BE2C (cell line): ENCODE measurements at regions not wholly inside any gene's neighbourhood (a gene's known extent, or its start where the extent isn't known, plus 50 kb on each side); places are given as distances from the start of the nearest gene placed in this dataset.

ENCODE experiments used
- DNase-seq: peaks from one replicate; pipeline ENCODE4 v3.0.0-alpha.2; 2020
- H3K27me3 ChIP-seq: fragments of 250-450 bp; sonication (Bioruptor Pico); 2 replicates; pipeline ENCODE4 v1.5.1; 2020; ENCODE audit warnings: mild to moderate bottlenecking
- H3K36me3 ChIP-seq: fragments of 250-450 bp; sonication (Bioruptor Pico); 2 replicates; pipeline ENCODE4 v1.5.1; 2020; ENCODE audit warnings: mild to moderate bottlenecking
- H3K4me1 ChIP-seq: fragments of 250-450 bp; sonication (Bioruptor Pico); 2 replicates; pipeline ENCODE4 v1.5.1; 2020
- H3K4me3 ChIP-seq: 2 replicates; pipeline ENCODE4 v1.5.1; 2011; ENCODE audit warnings: low read depth, low read length
- H3K9me3 ChIP-seq: fragments of 250-450 bp; sonication (Bioruptor Pico); 2 replicates; pipeline ENCODE4 v1.5.1; 2020
- TF ChIP-seq, protein P1 (sequence below): IDR thresholded peaks from 2 replicates; pipeline ENCODE4 v1.5.1; 2012; ENCODE audit warnings: mild to moderate bottlenecking, low read depth, low read length

DNA sequence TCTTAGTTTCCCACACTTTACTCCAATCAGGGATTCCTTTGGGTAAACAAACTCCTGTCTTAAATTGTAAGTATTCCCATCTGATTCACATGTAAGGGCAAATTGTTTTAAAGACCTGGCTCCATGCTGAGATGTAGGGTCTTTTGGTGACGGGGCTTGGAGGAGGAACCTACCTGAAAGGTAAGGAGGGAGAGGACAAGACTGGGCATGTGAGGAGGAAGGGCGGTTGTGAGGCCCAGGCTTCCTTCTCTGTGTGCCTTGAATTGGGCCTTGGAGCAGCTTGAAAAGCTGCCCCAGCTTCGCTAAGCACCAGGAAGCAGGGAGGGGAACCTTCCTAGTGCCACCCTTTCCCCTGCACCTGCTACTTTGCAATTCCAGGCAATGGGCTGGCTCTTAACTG, 86.8 kb downstream of the C9orf152 start:
- DNase-seq, result no peak
- no peaks in the 10 kb centered on the region for H3K4me1 ChIP-seq

DNA sequence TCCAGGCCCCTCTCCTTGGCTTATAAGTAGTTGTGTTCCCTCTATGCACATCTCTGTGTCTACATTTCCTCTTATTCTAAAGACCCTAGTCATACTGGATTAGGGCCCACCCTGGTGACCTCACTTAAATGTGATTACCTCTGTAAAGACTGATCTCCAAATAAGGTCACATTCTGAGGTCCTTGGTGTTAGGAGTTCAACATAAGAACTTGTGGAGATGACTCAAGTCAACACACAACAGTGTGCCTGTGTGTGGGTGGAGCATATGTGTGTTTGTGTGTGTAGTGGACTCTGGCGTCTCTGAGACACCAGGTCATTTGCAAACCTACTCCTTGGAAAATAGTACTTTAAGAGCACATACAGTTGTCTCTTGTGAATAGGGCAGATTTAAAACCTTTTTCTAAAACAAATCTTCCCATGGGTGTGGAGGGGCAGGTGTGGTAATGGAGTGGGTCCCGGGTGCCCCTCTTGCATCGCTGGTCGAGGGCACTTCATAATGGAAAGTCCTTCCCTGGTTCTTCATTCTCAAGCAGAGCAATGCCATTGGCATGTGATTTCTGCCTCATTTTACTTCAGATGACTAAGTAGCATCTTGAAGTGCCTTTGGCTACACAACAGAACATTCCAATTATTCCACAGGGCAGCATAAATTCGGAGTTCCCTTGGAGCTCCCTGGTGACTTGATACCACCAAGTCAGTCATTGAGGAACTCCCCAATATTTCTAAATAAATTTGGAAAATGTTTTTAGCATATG, 84.4 kb downstream of the C9orf152 start:
- no peaks in the 10 kb centered on the region for H3K27me3 ChIP-seq
- H3K4me1 ChIP-seq, result no peaks in the 10 kb centered on the region
- TF ChIP-seq, protein P1, sequence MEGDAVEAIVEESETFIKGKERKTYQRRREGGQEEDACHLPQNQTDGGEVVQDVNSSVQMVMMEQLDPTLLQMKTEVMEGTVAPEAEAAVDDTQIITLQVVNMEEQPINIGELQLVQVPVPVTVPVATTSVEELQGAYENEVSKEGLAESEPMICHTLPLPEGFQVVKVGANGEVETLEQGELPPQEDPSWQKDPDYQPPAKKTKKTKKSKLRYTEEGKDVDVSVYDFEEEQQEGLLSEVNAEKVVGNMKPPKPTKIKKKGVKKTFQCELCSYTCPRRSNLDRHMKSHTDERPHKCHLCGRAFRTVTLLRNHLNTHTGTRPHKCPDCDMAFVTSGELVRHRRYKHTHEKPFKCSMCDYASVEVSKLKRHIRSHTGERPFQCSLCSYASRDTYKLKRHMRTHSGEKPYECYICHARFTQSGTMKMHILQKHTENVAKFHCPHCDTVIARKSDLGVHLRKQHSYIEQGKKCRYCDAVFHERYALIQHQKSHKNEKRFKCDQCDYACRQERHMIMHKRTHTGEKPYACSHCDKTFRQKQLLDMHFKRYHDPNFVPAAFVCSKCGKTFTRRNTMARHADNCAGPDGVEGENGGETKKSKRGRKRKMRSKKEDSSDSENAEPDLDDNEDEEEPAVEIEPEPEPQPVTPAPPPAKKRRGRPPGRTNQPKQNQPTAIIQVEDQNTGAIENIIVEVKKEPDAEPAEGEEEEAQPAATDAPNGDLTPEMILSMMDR, result no peak
- H3K9me3 ChIP-seq, result no peaks in the 10 kb centered on the region
- H3K36me3 ChIP-seq, result no peaks in the 10 kb centered on the region
- H3K4me3 ChIP-seq, result no peak overlapping the region
- no peak for DNase-seq

More for the DNA sequence above, 86.8 kb downstream of the C9orf152 start:
- Histone ChIP-seq H3K9me3 (no peaks in the 10 kb centered on the region), H3K4me3 (no peak overlapping the region), H3K27me3 (no peaks in the 10 kb centered on the region), H3K36me3 (no peaks in the 10 kb centered on the region)
- TF ChIP-seq, protein P1, result no peak

- TF ChIP-seq, protein P1, result no peak
- Histone ChIP-seq H3K9me3 (no peaks in the 10 kb centered on the region), H3K4me3 (no peak overlapping the region), H3K27me3 (no peaks in the 10 kb centered on the region), H3K36me3 (no peaks in the 10 kb centered on the region), H3K4me1 (no peaks in the 10 kb centered on the region; the same call in 1 of the 2 replicates)
- no peak for DNase-seq
Measured at GRCh38 chr9:110124439-110124838, 83.5 kb downstream of the C9orf152 start.

DNA sequence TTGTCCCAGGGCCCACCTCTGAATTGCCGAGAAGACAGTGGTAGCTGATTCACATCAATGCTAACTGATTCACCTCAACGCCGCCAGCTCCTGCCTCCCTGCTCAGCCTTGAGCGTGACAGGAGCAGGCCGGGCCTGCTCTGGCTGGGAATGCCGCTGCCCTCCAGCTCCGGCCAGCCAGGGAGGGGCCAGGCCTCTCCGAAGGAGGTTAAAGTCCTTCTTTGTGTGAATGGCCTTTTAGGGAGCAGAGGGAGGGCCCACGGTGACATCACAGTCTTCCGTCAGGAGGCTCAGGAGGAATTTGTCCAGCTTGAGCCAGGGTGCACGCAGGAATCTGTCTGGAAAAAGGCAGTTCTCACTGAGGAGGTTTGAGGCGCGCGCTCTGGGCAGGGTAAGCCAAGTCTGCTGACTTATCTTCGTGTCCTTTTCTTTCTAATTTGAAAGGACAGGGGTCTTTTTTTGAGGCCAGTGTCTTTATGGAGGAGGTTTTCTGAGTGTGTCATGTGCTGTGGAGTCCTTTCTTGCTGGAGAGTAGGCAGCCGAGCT, 82.7 kb downstream of the C9orf152 start:
- H3K4me3 ChIP-seq, result no peak overlapping the region
- H3K36me3 ChIP-seq, result no peaks in the 10 kb centered on the region
- no peak for DNase-seq
- H3K9me3 ChIP-seq, result no peaks in the 10 kb centered on the region
- TF ChIP-seq, protein P1, result no peak
- H3K4me1 ChIP-seq, result no peaks in the 10 kb centered on the region; the same call in 1 of the 2 replicates
- H3K27me3 ChIP-seq, result no peaks in the 10 kb centered on the region

- H3K9me3 ChIP-seq, result no peaks in the 10 kb centered on the region
- no peak overlapping the region for H3K4me3 ChIP-seq
- H3K36me3 ChIP-seq, result no peaks in the 10 kb centered on the region
- no peak for DNase-seq
- H3K4me1 ChIP-seq, result no peaks in the 10 kb centered on the region; the same call in 1 of the 2 replicates
- no peaks in the 10 kb centered on the region; the same call in 1 of the 2 replicates for H3K27me3 ChIP-seq
- TF ChIP-seq, protein P1, result no peak
Measured at GRCh38 chr9:110125763-110126351, 82.1 kb downstream of the C9orf152 start.

DNA sequence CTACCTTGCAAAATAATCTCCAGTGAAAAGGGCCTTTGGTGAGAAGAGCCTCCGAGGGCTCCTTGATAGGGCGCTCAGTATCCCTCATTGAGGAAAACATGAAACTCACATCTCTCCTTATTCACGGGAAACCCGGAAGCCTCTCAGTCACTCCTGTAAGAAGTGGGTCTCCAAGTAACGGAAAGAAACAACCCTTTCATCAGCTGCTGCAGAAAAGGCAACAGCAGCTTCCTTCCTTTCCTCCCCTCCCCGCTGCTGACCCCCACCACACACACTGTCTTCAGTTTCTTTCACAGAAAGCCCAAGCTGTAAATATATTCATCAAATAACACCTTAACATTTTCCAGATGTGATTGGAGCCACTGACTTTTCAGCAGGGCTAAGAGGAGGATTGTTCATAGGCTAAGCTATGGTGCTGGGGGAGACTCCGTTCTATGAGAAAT, 81.4 kb downstream of the C9orf152 start:
- Histone ChIP-seq H3K36me3 (no peaks in the 10 kb centered on the region), H3K4me1 (no peaks in the 10 kb centered on the region; the same call in 1 of the 2 replicates), H3K4me3 (no peak overlapping the region), H3K9me3 (no peaks in the 10 kb centered on the region), H3K27me3 (no peaks in the 10 kb centered on the region; the same call in 1 of the 2 replicates)
- no peak for DNase-seq
- TF ChIP-seq, protein P1, result no peak
